Progenitor cell of endocrine pancreas (in vitro differentiated cells): ENCODE measurements at regions not wholly inside any gene's neighbourhood (a gene's known extent, or its start where the extent isn't known, plus 50 kb on each side); places are given as distances from the start of the nearest gene placed in this dataset.

Experiments used
- DNase-seq: peaks from one replicate; pipeline ENCODE4 v3.0.0; 2021; ENCODE audit warnings: low spot score; ENCODE audit not compliant: unreplicated experiment
- H3K27ac Mint-ChIP-seq: 2 replicates; pipeline ENCODE4 v1.8.0; 2021; ENCODE audit warnings: mild to moderate bottlenecking, moderate library complexity, mixed read lengths
- H3K27me3 Mint-ChIP-seq: 2 replicates; pipeline ENCODE4 v1.8.0; 2021; ENCODE audit warnings: mixed read lengths
- H3K36me3 Mint-ChIP-seq: 2 replicates; pipeline ENCODE4 v1.8.0; 2022; ENCODE audit warnings: mixed read lengths; ENCODE audit not compliant: insufficient read depth
- H3K4me1 Mint-ChIP-seq: 2 replicates; pipeline ENCODE4 v1.8.0; 2021; ENCODE audit warnings: low read depth, mixed read lengths
- H3K4me3 Mint-ChIP-seq: 2 replicates; pipeline ENCODE4 v1.8.0; 2021; ENCODE audit warnings: low read depth, mild to moderate bottlenecking, moderate library complexity, mixed read lengths
- H3K9me3 Mint-ChIP-seq: 2 replicates; pipeline ENCODE4 v1.8.0; 2021; ENCODE audit warnings: low read depth, mixed read lengths
- TF ChIP-seq, protein P1 (sequence below): fragments of 200-600 bp; sonication (generic); IDR thresholded peaks from one replicate; pipeline ENCODE4 v1.5.0; 2021; ENCODE audit warnings: antibody characterized with exemption, mild to moderate bottlenecking; ENCODE audit not compliant: unreplicated experiment

DNA sequence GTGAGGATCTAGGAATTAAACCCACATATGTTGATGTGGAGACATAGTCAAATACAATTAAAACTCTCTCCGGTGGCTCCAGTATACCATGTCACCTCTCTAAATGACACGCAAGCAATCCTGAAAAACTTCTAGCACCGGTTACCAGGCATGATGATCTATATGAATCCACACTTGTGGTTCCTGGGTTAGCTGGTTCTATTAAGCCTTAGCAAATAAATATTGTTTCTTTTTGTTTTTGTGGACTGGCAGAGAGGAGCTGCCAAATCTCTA lies 104.8 kb downstream of the SEC61B start:
- no peak overlapping the region for H3K4me3 Mint-ChIP-seq
- H3K27ac Mint-ChIP-seq: no peak overlapping the region
- H3K27me3 Mint-ChIP-seq: peaks cover 5% of the 10 kb centered on the region
- DNase-seq: no peak
- no peaks in the 10 kb centered on the region for H3K36me3 Mint-ChIP-seq
- TF ChIP-seq, protein P1, sequence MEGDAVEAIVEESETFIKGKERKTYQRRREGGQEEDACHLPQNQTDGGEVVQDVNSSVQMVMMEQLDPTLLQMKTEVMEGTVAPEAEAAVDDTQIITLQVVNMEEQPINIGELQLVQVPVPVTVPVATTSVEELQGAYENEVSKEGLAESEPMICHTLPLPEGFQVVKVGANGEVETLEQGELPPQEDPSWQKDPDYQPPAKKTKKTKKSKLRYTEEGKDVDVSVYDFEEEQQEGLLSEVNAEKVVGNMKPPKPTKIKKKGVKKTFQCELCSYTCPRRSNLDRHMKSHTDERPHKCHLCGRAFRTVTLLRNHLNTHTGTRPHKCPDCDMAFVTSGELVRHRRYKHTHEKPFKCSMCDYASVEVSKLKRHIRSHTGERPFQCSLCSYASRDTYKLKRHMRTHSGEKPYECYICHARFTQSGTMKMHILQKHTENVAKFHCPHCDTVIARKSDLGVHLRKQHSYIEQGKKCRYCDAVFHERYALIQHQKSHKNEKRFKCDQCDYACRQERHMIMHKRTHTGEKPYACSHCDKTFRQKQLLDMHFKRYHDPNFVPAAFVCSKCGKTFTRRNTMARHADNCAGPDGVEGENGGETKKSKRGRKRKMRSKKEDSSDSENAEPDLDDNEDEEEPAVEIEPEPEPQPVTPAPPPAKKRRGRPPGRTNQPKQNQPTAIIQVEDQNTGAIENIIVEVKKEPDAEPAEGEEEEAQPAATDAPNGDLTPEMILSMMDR: no peak
- H3K4me1 Mint-ChIP-seq: no peaks in the 10 kb centered on the region
- no peaks in the 10 kb centered on the region for H3K9me3 Mint-ChIP-seq

DNA sequence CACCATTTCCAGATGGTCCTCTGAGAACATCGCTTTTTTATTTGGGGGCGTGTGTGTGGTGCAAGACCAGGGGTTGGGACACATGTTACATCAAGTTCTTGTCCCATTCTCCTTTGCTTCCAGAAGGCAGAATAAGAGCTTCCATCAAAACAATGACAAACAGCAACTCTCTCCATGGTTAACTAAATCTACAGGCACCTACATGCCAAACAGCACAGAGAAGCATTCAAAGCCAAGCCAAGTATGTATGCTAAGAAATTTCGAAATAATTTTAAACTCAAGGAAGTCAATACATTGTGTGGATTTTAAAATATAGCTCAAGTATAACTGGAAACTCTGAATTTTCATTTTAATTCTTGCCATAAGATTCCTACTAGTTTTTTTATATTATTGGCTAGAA lies 105.6 kb downstream of the SEC61B start:
- no peaks in the 10 kb centered on the region for H3K9me3 Mint-ChIP-seq
- TF ChIP-seq, protein P1: no peak
- H3K27me3 Mint-ChIP-seq: peaks cover 5% of the 10 kb centered on the region
- no peak overlapping the region for H3K4me3 Mint-ChIP-seq
- no peak for DNase-seq
- no peak overlapping the region for H3K27ac Mint-ChIP-seq
- H3K36me3 Mint-ChIP-seq: no peaks in the 10 kb centered on the region
- H3K4me1 Mint-ChIP-seq: no peaks in the 10 kb centered on the region

DNA sequence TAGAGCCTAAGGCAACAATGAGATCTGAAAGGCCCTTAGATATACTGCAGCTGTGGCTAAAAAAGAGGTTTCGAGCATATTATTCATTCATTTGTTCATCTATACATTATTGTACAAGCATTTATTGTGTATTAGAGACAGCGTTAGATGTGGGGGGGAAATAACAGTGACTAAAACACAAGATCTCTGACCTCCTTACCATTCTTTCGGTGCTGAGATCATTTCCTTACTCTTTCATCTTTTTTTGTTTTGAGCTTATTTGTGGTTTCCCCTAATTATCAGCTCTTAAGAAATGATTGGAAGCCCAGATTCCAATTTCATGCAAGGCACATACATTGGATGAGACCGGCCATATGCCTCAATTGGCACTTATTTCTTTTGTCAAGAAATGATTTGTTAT lies 113.2 kb downstream of the SEC61B start:
- no peak overlapping the region for H3K27ac Mint-ChIP-seq
- no peak for DNase-seq
- H3K4me3 Mint-ChIP-seq: no peak overlapping the region
- H3K27me3 Mint-ChIP-seq: no peaks in the 10 kb centered on the region
- TF ChIP-seq, protein P1: no peak
- no peaks in the 10 kb centered on the region for H3K36me3 Mint-ChIP-seq
- no peaks in the 10 kb centered on the region for H3K9me3 Mint-ChIP-seq
- no peaks in the 10 kb centered on the region for H3K4me1 Mint-ChIP-seq

DNA sequence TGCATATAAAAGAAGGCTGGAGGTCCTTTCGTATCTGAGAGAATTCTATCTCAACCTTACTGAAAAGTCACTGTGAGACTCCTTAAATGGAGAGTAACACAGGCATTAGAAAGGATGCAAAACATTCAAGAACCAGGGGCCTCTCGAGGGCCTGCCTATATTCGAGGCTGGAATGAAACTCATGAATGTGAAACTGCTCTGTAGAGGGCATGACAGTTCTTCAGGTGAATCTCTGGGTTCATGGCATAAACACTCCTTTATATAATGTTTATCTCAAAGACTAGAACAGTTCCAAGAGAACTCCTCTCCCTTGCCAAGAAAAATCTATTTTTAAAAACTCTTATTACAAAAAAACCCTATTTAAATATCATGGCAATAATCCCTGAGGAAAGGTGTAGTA lies 113.9 kb downstream of the SEC61B start:
- Mint-ChIP-seq H3K27me3 (no peaks in the 10 kb centered on the region), H3K4me1 (no peaks in the 10 kb centered on the region), H3K36me3 (no peaks in the 10 kb centered on the region), H3K9me3 (no peaks in the 10 kb centered on the region), H3K27ac (no peak overlapping the region), H3K4me3 (no peak overlapping the region)
- DNase-seq: no peak
- TF ChIP-seq, protein P1: no peak

DNA sequence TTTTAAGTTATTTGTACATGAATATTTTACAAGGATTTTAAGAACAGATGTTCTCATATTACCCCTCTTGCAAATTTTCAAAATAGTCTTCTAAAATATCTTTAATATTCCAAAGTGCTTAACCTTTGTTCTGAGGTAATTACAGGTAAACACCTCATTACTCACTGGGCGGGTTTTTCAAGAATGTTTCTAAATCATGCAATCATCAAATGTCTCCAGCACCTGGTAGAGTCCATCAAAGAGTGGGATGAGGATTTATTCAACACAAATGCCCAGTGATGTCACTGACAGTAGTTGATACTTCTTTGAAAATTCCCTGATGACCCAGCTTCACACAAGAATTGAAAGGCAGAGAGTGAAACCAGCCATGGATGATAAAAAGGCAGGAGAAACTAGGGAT lies 114.4 kb downstream of the SEC61B start:
- TF ChIP-seq, protein P1: no peak
- H3K27me3 Mint-ChIP-seq: no peaks in the 10 kb centered on the region
- no peak overlapping the region for H3K4me3 Mint-ChIP-seq
- no peaks in the 10 kb centered on the region for H3K4me1 Mint-ChIP-seq
- no peak overlapping the region for H3K27ac Mint-ChIP-seq
- DNase-seq: no peak
- no peaks in the 10 kb centered on the region for H3K36me3 Mint-ChIP-seq
- no peaks in the 10 kb centered on the region for H3K9me3 Mint-ChIP-seq

DNA sequence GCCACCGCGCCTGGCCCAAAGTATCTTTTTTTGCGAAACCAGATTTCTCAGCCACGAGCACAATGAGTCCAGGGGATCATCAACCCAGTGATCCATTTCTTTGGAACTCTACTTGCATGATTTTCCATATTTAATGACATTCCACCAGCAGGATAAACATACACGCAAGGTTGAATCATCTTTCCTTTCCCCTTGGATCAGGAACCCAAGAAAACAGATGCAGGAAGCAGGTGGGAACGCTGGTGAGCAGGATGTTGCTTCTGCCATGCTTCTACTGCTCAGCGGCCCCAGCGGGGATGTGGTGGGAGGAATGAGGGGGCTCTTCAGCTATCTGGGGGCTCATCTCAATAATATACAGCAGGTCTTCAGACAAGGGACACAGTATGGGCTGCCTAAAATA lies 118.2 kb downstream of the SEC61B start:
- Mint-ChIP-seq H3K4me1 (no peaks in the 10 kb centered on the region), H3K27ac (no peak overlapping the region), H3K4me3 (no peak overlapping the region), H3K9me3 (no peaks in the 10 kb centered on the region), H3K27me3 (no peaks in the 10 kb centered on the region), H3K36me3 (no peaks in the 10 kb centered on the region)
- TF ChIP-seq, protein P1: no peak
- no peak for DNase-seq
